Activated CD8-positive, alpha-beta memory T cell treated with anti-CD3 and anti-CD28 coated beads, Interleukin-2, amount 50 U/mL, for 4 hours (primary cell): ENCODE measurements at regions not wholly inside any gene's neighbourhood (a gene's known extent, or its start where the extent isn't known, plus 50 kb on each side); places are given as distances from the start of the nearest gene placed in this dataset.
"Not testable (repeated sequence)": the region's sequence is repeated elsewhere in the genome, so short reads cannot be mapped to it uniquely, and the experiment has no call there.

Source experiments
- DNase-seq: peaks from one replicate; pipeline ENCODE4 v3.0.0-alpha.2; 2020

GRCh38 chr6:156437121-156437879, 339.9 kb upstream of the ARID1B start:
- DNase-seq, result no peak

- DNase-seq, result no peak
Observed at GRCh38 chr6:156434795-156435190, 342.4 kb upstream of the ARID1B start.

- DNase-seq, result no peak
Observed at GRCh38 chr6:156434049-156434794, 343.0 kb upstream of the ARID1B start.

GRCh38 chr6:156432543-156432942, 344.6 kb upstream of the ARID1B start:
- DNase-seq, result no peak

- DNase-seq, result no peak
Observed at GRCh38 chr6:156430386-156430785, 346.8 kb upstream of the ARID1B start.

- DNase-seq, result no peak
Observed at GRCh38 chr6:156427345-156427744, 349.8 kb upstream of the ARID1B start.

- DNase-seq, result no peak
Observed at GRCh38 chr6:156425359-156426020, 351.7 kb upstream of the ARID1B start.

GRCh38 chr6:156423829-156424228, 353.3 kb upstream of the ARID1B start:
- DNase-seq, result no peak

- DNase-seq, result no peak
Observed at GRCh38 chr6:156423075-156423474, 354.1 kb upstream of the ARID1B start.

GRCh38 chr6:156421933-156422332, 355.2 kb upstream of the ARID1B start:
- DNase-seq, result no peak

GRCh38 chr6:156421301-156421700, 355.9 kb upstream of the ARID1B start:
- DNase-seq, result not testable (repeated sequence)

GRCh38 chr6:156420172-156420993, 356.8 kb upstream of the ARID1B start:
- DNase-seq, result no peak

- no peak for DNase-seq
Observed at GRCh38 chr6:156419594-156419993, 357.6 kb upstream of the ARID1B start.

- no peak for DNase-seq
Observed at GRCh38 chr6:156418253-156418652, 358.9 kb upstream of the ARID1B start.

- DNase-seq, result no peak
Observed at GRCh38 chr6:156416391-156416790, 360.8 kb upstream of the ARID1B start.

- DNase-seq, result no peak
Observed at GRCh38 chr6:156413154-156413553, 364.0 kb upstream of the ARID1B start.

- DNase-seq, result no peak
Observed at GRCh38 chr6:156410649-156411048, 366.5 kb upstream of the ARID1B start.

- DNase-seq, result no peak
Observed at GRCh38 chr6:156408655-156409054, 368.5 kb upstream of the ARID1B start.

GRCh38 chr6:156407334-156407733, 369.8 kb upstream of the ARID1B start:
- DNase-seq, result no peak

- DNase-seq, result no peak
Observed at GRCh38 chr6:156406688-156407087, 370.5 kb upstream of the ARID1B start.

- DNase-seq, result no peak
Observed at GRCh38 chr6:156406099-156406498, 371.1 kb upstream of the ARID1B start.

GRCh38 chr6:156402628-156403027, 374.6 kb upstream of the ARID1B start:
- no peak for DNase-seq

GRCh38 chr6:156402227-156402626, 375.0 kb upstream of the ARID1B start:
- no peak for DNase-seq
